ENCODE measurements at regions not wholly inside any gene's neighbourhood (a gene's known extent, or its start where the extent isn't known, plus 50 kb on each side); places are given as distances from the start of the nearest gene placed in this dataset.

- H3K4me1 ChIP-seq = no peaks in the 10 kb centered on the region
- no peaks in the 10 kb centered on the region for H3K36me3 Mint-ChIP-seq (ENCODE audit: insufficient read depth, unreplicated experiment)
- no peaks in the 10 kb centered on the region for H3K36me3 ChIP-seq (ENCODE audit: control insufficient read depth, insufficient read depth, low read length)
- ChIA-PET POLR2A (no interaction called here), CTCF (no interaction called here)
- no peak for TF ChIP-seq CTCF (IDR thresholded peaks at IDR 0.05; ENCODE audit: insufficient read depth in 1 of 2, low read depth in 1 of 2, low read length in 1 of 2, severe bottlenecking in 1 of 2, unreplicated experiment in 1 of 2)
- H3K4me1 Mint-ChIP-seq (ENCODE audit: low read depth, unreplicated experiment) = no peaks in the 10 kb centered on the region
- BruUV-seq (replicated peaks) = no TSS peak
- intact Hi-C loops (cut with micrococcal nuclease; ENCODE audit: unreplicated experiment) = no loop called here
- H3K4me3 Mint-ChIP-seq (ENCODE audit: unreplicated experiment) = no peak overlapping the region
- DNase-seq = no peak
- peaks cover 14% of the 10 kb centered on the region for H3K27me3 Mint-ChIP-seq (ENCODE audit: insufficient read depth, unreplicated experiment)
- no peak overlapping the region for H3K4me3 ChIP-seq (ENCODE audit: low read depth, low read length)
- H3K27ac Mint-ChIP-seq (ENCODE audit: unreplicated experiment) = no peak overlapping the region
- no peaks in the 10 kb centered on the region for H3K27me3 ChIP-seq (replicated peaks; ENCODE audit: control insufficient read depth, insufficient read depth, low read length)
- no peaks in the 10 kb centered on the region for H3K9me3 Mint-ChIP-seq (ENCODE audit: unreplicated experiment)
- no peaks in the 10 kb centered on the region for H3K9me3 ChIP-seq
These were observed 78.6 kb upstream of the RAI2 start for GRCh38 chrX:17939724-17940123.

- no peaks in the 10 kb centered on the region for H3K36me3 Mint-ChIP-seq (ENCODE audit: insufficient read depth, unreplicated experiment)
- Histone ChIP-seq H3K9me3 (no peaks in the 10 kb centered on the region), H3K36me3 (ENCODE audit: control insufficient read depth, insufficient read depth, low read length) (no peaks in the 10 kb centered on the region), H3K4me3 (ENCODE audit: low read depth, low read length) (no peak overlapping the region), H3K27me3 (replicated peaks; ENCODE audit: control insufficient read depth, insufficient read depth, low read length) (no peaks in the 10 kb centered on the region; the same call in 1 of the 2 replicates), H3K4me1 (no peaks in the 10 kb centered on the region)
- no peaks in the 10 kb centered on the region for H3K4me1 Mint-ChIP-seq (ENCODE audit: low read depth, unreplicated experiment)
- H3K27me3 Mint-ChIP-seq (ENCODE audit: insufficient read depth, unreplicated experiment) = no peaks in the 10 kb centered on the region
- POLR2A ChIA-PET = no interaction called here
- no TSS peak for BruUV-seq (replicated peaks)
- intact Hi-C loops (cut with micrococcal nuclease; ENCODE audit: unreplicated experiment) = no loop called here
- no peak for TF ChIP-seq CTCF (IDR thresholded peaks at IDR 0.05; ENCODE audit: insufficient read depth in 1 of 2, low read depth in 1 of 2, low read length in 1 of 2, severe bottlenecking in 1 of 2, unreplicated experiment in 1 of 2)
- DNase-seq = no peak
- no peak overlapping the region for H3K27ac Mint-ChIP-seq (ENCODE audit: unreplicated experiment)
- no peak overlapping the region for H3K4me3 Mint-ChIP-seq (ENCODE audit: unreplicated experiment)
- no peaks in the 10 kb centered on the region for H3K9me3 Mint-ChIP-seq (ENCODE audit: unreplicated experiment)
- CTCF ChIA-PET = no interaction called here
These were observed 72.8 kb upstream of the RAI2 start for GRCh38 chrX:17933856-17934255.

- DNase-seq = no peak
- no peaks in the 10 kb centered on the region for H3K4me1 Mint-ChIP-seq (ENCODE audit: low read depth, unreplicated experiment)
- H3K27me3 Mint-ChIP-seq (ENCODE audit: insufficient read depth, unreplicated experiment) = no peaks in the 10 kb centered on the region
- ChIA-PET CTCF (no interaction called here), POLR2A (no interaction called here)
- H3K36me3 Mint-ChIP-seq (ENCODE audit: insufficient read depth, unreplicated experiment) = no peaks in the 10 kb centered on the region
- Histone ChIP-seq H3K36me3 (ENCODE audit: control insufficient read depth, insufficient read depth, low read length) (no peaks in the 10 kb centered on the region), H3K9me3 (no peaks in the 10 kb centered on the region), H3K4me3 (ENCODE audit: low read depth, low read length) (no peak overlapping the region), H3K27me3 (replicated peaks; ENCODE audit: control insufficient read depth, insufficient read depth, low read length) (no peaks in the 10 kb centered on the region; the same call in 1 of the 2 replicates), H3K4me1 (no peaks in the 10 kb centered on the region)
- intact Hi-C loops (cut with micrococcal nuclease; ENCODE audit: unreplicated experiment) = no loop called here
- no peak for TF ChIP-seq CTCF (IDR thresholded peaks at IDR 0.05; ENCODE audit: insufficient read depth in 1 of 2, low read depth in 1 of 2, low read length in 1 of 2, severe bottlenecking in 1 of 2, unreplicated experiment in 1 of 2)
- no TSS peak for BruUV-seq (replicated peaks)
- H3K4me3 Mint-ChIP-seq (ENCODE audit: unreplicated experiment) = no peak overlapping the region
- H3K27ac Mint-ChIP-seq (ENCODE audit: unreplicated experiment) = no peak overlapping the region
- no peaks in the 10 kb centered on the region for H3K9me3 Mint-ChIP-seq (ENCODE audit: unreplicated experiment)
These were observed 71.7 kb upstream of the RAI2 start for GRCh38 chrX:17932781-17933180.
